CD8-positive, alpha-beta memory T cell (primary cell): ENCODE measurements at regions not wholly inside any gene's neighbourhood (a gene's known extent, or its start where the extent isn't known, plus 50 kb on each side); places are given as distances from the start of the nearest gene placed in this dataset.
A peak's percentile ranks its signal among the peaks of the same experiment; 100 is the strongest.

Experiments
- CTCF ChIA-PET: fragments of 350-600 bp; sonication (Branson Sonifier 250); formaldehyde crosslinking; loops from one replicate; lab custom pipeline; 2021; ENCODE audit warnings: antibody characterized with exemption; lab: Charles Lee
- POLR2A ChIA-PET: fragments of 350-600 bp; sonication (Branson Sonifier 250); formaldehyde crosslinking; loops from one replicate; lab custom pipeline; 2021; ENCODE audit warnings: antibody characterized with exemption; lab: Charles Lee
- DNase-seq, 5 donors: peaks; one replicate each; pipeline versions ENCODE4 v3.0.0 to v3.0.0-alpha.2; 2020 to 2022; ENCODE audit warnings: mixed read lengths in 1 of 5
- H3K27ac ChIP-seq: one replicate; pipeline ENCODE4 v1.7.0; 2013; ENCODE audit warnings: low read depth, mild to moderate bottlenecking, low read length, moderate library complexity
- H3K27me3 ChIP-seq: 2 replicates; pipeline ENCODE4 v1.7.0; 2013; ENCODE audit warnings: low read length, mild to moderate bottlenecking; ENCODE audit not compliant: insufficient read depth, poor library complexity, severe bottlenecking
- H3K36me3 ChIP-seq: 2 replicates; pipeline ENCODE4 v1.7.0; 2013; ENCODE audit warnings: mild to moderate bottlenecking, low read length, moderate library complexity; ENCODE audit not compliant: insufficient read depth
- H3K4me1 ChIP-seq: 2 replicates; pipeline ENCODE4 v1.7.0; 2013; ENCODE audit warnings: mild to moderate bottlenecking, low read length, moderate library complexity; ENCODE audit not compliant: insufficient read depth
- H3K4me3 ChIP-seq: 2 replicates; pipeline ENCODE4 v1.7.0; 2013; ENCODE audit warnings: mild to moderate bottlenecking, low read length
- H3K9me3 ChIP-seq: 2 replicates; pipeline ENCODE4 v1.7.0; 2013; ENCODE audit warnings: mild to moderate bottlenecking, low read length
- H3K27ac Mint-ChIP-seq, 8 donors: one replicate each; pipeline ENCODE4 v1.8.0; 2020 to 2021; ENCODE audit warnings: mixed read lengths in 8 of 8, mild to moderate bottlenecking in 6 of 8, inconsistent platforms in 3 of 8, moderate library complexity in 3 of 8
- H3K27me3 Mint-ChIP-seq, 2 donors: one replicate each; pipeline ENCODE4 v1.8.0; 2020 to 2021; ENCODE audit warnings: mixed read lengths in 2 of 2, mild to moderate bottlenecking in 1 of 2, moderate library complexity in 1 of 2
- H3K36me3 Mint-ChIP-seq, 3 donors: one replicate each; pipeline ENCODE4 v1.8.0; 2020 to 2021; ENCODE audit warnings: mixed read lengths in 3 of 3, inconsistent platforms in 1 of 3, mild to moderate bottlenecking in 1 of 3
- H3K4me1 Mint-ChIP-seq, 3 donors: one replicate each; pipeline ENCODE4 v1.8.0; 2020 to 2021; ENCODE audit warnings: mixed read lengths in 3 of 3, inconsistent platforms in 1 of 3, mild to moderate bottlenecking in 1 of 3
- H3K4me3 Mint-ChIP-seq, 7 donors: one replicate each; pipeline ENCODE4 v1.8.0; 2020 to 2021; ENCODE audit warnings: mixed read lengths in 7 of 7, mild to moderate bottlenecking in 6 of 7, moderate library complexity in 4 of 7, inconsistent platforms in 2 of 7
- H3K9me3 Mint-ChIP-seq, 5 donors: one replicate each; pipeline ENCODE4 v1.8.0; 2020 to 2022; ENCODE audit warnings: mixed read lengths in 5 of 5, mild to moderate bottlenecking in 3 of 5, moderate library complexity in 2 of 5, inconsistent platforms in 1 of 5

DNA sequence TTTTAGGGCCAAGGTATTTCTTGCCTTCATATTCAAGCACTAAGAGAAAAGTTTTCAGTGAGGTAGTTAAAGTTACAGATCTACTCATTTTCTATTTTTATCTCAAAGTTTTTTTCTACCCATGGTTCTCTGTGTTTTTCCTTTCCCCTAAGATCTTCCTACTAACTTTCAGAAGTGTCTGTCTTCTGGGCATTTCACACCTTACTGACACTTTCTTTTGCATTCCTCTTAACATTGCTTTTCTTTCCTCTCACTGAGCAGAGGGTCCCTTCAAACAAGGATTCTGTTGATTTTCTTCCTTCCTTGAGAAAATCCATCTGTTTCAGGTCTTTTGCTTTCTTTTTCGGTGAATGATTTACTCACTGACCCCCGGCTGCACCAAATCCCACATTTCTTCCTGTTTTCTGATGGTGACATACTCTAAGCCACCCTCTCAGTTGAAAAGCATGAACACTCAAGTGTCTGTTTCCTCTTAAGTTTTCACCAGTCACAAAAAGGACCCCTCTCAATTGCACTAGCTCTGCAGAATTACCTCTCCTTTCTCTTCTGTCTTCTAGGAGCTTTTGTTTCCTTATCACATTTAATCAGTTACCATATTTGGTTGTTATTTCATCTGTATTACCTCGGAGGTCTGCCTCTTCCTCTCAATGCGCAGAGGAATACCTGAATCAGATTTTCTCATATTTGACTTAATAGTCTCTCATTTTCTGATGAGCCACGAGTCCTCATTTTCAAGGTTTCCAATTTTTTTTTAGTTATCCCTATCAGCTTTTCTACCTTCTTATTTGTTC is 73.5 kb upstream of the RNF217 start:
- Histone ChIP-seq H3K4me3 (no peak overlapping the region), H3K27ac (no peak overlapping the region), H3K9me3 (no peaks in the 10 kb centered on the region), H3K36me3 (no peaks in the 10 kb centered on the region), H3K4me1 (peaks cover 9% of the 10 kb centered on the region), H3K27me3 (no peaks in the 10 kb centered on the region)
- ChIA-PET POLR2A (no interaction called here), CTCF (no interaction called here)
- Mint-ChIP-seq H3K27me3 (no peaks in the 10 kb centered on the region), H3K36me3 (no peaks in the 10 kb centered on the region), H3K9me3 (peaks cover 0 to 4% (median 0%) of the 10 kb centered on the region in 5 donors), H3K4me1 (peaks cover 5 to 13% (median 12%) of the 10 kb centered on the region in 3 donors), H3K27ac (peak overlapping the region in 1 of 8 donors; percentile 37), H3K4me3 (peak overlapping the region in 2 of 7 donors; percentile 27 to 46)
- DNase-seq = no peak

DNA sequence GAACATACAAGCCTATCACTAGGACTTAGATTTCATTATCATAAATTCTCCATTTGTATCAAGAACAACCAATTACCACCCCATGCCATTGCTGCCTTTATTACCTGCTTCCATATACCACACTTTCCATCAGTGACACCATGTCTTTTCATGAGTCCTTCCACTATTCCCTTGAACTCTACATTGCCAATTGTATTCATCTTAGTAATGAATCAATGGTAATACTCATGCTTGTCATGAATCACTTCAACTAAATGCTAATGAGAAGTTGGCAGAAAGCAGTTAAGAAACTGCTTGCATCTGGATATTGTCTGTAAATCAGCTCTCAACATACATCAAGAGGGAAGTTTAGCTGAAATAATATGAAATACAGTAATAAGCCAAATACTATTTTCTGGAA is 61.2 kb upstream of the RNF217 start:
- no peaks in the 10 kb centered on the region for H3K4me1 ChIP-seq
- Mint-ChIP-seq H3K27ac (no peak overlapping the region), H3K36me3 (no peaks in the 10 kb centered on the region), H3K9me3 (peaks cover 0 to 3% (median 0%) of the 10 kb centered on the region in 5 donors), H3K27me3 (no peaks in the 10 kb centered on the region), H3K4me1 (no peaks in the 10 kb centered on the region), H3K4me3 (no peak overlapping the region)
- H3K4me3 ChIP-seq = no peak overlapping the region
- H3K36me3 ChIP-seq = no peaks in the 10 kb centered on the region
- ChIA-PET CTCF (no interaction called here), POLR2A (no interaction called here)
- H3K27me3 ChIP-seq = no peaks in the 10 kb centered on the region
- H3K9me3 ChIP-seq = no peaks in the 10 kb centered on the region
- no peak for DNase-seq
- no peak overlapping the region for H3K27ac ChIP-seq

DNA sequence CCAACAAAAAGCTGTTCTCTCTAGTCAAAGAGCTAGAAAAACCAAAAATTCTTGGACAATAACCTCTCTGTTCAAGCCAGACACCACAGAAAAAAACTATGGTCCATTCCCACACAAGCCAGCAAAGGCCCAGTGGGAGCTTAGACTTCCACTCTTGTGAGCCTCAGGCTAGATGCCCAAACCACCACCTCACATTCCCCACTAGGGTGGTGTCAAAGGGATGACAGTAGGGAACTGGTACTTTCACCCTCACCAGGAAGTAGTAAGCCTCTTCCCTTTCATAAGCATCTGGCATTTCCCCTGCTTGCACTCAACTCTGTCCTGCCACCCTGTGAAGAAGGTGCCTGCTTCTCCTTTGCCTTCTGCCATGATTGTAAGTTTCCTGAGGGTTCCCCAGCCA is 58.4 kb upstream of the RNF217 start:
- DNase-seq = no peak
- H3K4me3 Mint-ChIP-seq = no peak overlapping the region
- no peaks in the 10 kb centered on the region for H3K4me1 Mint-ChIP-seq
- no peak overlapping the region for H3K27ac ChIP-seq
- no peaks in the 10 kb centered on the region for H3K4me1 ChIP-seq
- peaks cover 0 to 2% (median 0%) of the 10 kb centered on the region in 5 donors for H3K9me3 Mint-ChIP-seq
- H3K27me3 Mint-ChIP-seq = no peaks in the 10 kb centered on the region
- POLR2A ChIA-PET = no interaction called here
- CTCF ChIA-PET = no interaction called here
- no peak overlapping the region for H3K27ac Mint-ChIP-seq
- H3K9me3 ChIP-seq = no peaks in the 10 kb centered on the region
- H3K36me3 Mint-ChIP-seq = no peaks in the 10 kb centered on the region
- no peak overlapping the region for H3K4me3 ChIP-seq
- H3K36me3 ChIP-seq = no peaks in the 10 kb centered on the region
- no peaks in the 10 kb centered on the region for H3K27me3 ChIP-seq

DNA sequence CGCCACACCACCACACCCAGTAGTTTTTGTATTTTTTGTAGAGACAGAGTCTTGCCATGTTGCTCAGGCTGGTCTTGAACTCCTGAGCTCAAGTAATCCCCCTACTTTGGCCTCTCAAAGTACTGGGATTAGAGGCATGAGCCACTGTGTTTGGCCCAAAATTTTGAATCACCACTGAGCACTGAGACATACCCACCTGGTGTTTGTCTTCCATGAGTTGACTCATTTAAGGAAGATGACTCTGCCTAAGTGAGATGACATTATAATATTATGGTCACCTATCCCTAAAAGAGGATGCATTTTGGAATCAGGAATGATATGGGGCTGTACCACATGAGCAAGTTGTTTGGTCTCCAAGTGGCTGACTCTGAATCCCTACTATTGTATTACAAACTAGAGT is 54.6 kb upstream of the RNF217 start:
- Histone ChIP-seq H3K9me3 (no peaks in the 10 kb centered on the region), H3K4me1 (no peaks in the 10 kb centered on the region), H3K27ac (no peak overlapping the region), H3K4me3 (no peak overlapping the region), H3K36me3 (no peaks in the 10 kb centered on the region), H3K27me3 (no peaks in the 10 kb centered on the region)
- Mint-ChIP-seq H3K4me3 (no peak overlapping the region), H3K36me3 (no peaks in the 10 kb centered on the region), H3K27me3 (no peaks in the 10 kb centered on the region), H3K9me3 (peaks cover 0 to 2% (median 0%) of the 10 kb centered on the region in 5 donors), H3K4me1 (no peaks in the 10 kb centered on the region), H3K27ac (no peak overlapping the region)
- CTCF ChIA-PET = no interaction called here
- no peak for DNase-seq
- POLR2A ChIA-PET = no interaction called here
